GM12878 (cell line): ENCODE measurements at regions not wholly inside any gene's neighbourhood (a gene's known extent, or its start where the extent isn't known, plus 50 kb on each side); places are given as distances from the start of the nearest gene placed in this dataset.

ENCODE experiments used
- BCLAF1 ChIP-seq: fragments of 450-650 bp; IDR thresholded peaks from 2 replicates; pipeline ENCODE4 v1.6.1; 2017; ENCODE audit warnings: antibody characterized with exemption, mild to moderate bottlenecking, moderate library complexity
- CEBPB ChIP-seq, 2 experiments: fragments of 150-350 bp in 1 of 2; IDR thresholded peaks; 2 replicates each; pipeline ENCODE4 v1.6.1; 2012 to 2014; ENCODE audit warnings: low read depth in 2 of 2, low read length in 2 of 2, borderline replicate concordance in 1 of 2, inconsistent platforms in 1 of 2
- CTCF ChIP-seq, 3 experiments: IDR thresholded peaks in 2 of 3; conservative IDR thresholded peaks in 1 of 3; 2 replicates each; pipeline ENCODE4 v1.5.1; 2011; ENCODE audit warnings: low read depth in 3 of 3, low read length in 3 of 3, mild to moderate bottlenecking in 3 of 3, control low read depth in 2 of 3, moderate library complexity in 2 of 3, inconsistent platforms in 1 of 3, mixed read lengths in 1 of 3; ENCODE audit not compliant: control insufficient read depth in 2 of 3, insufficient read depth in 1 of 3; ENCODE audit errors: extremely low read depth in 1 of 3
- EP300 ChIP-seq, 2 experiments: fragments of 150-350 bp in 1 of 2; IDR thresholded peaks; 2 replicates each; pipeline ENCODE4 v1.6.1; 2011 to 2012; ENCODE audit warnings: low read depth in 2 of 2, low read length in 2 of 2, borderline replicate concordance in 1 of 2, improper control_type of control experiment in 1 of 2, inconsistent platforms in 1 of 2; ENCODE audit not compliant: control insufficient read depth in 1 of 2
- FOXK2 ChIP-seq: fragments of 450-650 bp; IDR thresholded peaks from 2 replicates; pipeline ENCODE4 v1.6.1; 2017; ENCODE audit warnings: mild to moderate bottlenecking, moderate library complexity
- KDM1A ChIP-seq: fragments of 200-600 bp; sonication (generic); IDR thresholded peaks from 2 replicates; pipeline ENCODE4 v1.6.1; 2016; ENCODE audit warnings: borderline replicate concordance
- MAX ChIP-seq: IDR thresholded peaks from 2 replicates; pipeline ENCODE4 v1.6.1; 2012; ENCODE audit warnings: low read depth, low read length, improper control_type of control experiment
- POLR2A ChIP-seq: IDR thresholded peaks from 2 replicates; pipeline ENCODE4 v1.6.1; 2011; ENCODE audit warnings: low read depth, mild to moderate bottlenecking, low read length
- SKIL ChIP-seq: fragments of 450-650 bp; IDR thresholded peaks from 2 replicates; pipeline ENCODE4 v1.6.1; 2017; ENCODE audit warnings: mild to moderate bottlenecking, low read depth, inconsistent platforms; ENCODE audit not compliant: poor library complexity, severe bottlenecking
- TAF1 ChIP-seq: IDR thresholded peaks from 2 replicates; pipeline ENCODE4 v1.6.1; 2011; ENCODE audit warnings: mild to moderate bottlenecking, low read depth, low read length, borderline replicate concordance

GRCh38 chr10:32125023-32125422, 68.8 kb upstream of the KIF5B start:
- TF ChIP-seq EP300 (IDR thresholded peaks at IDR 0.05; ENCODE audit: borderline replicate concordance in 1 of 2, control insufficient read depth in 1 of 2, low read depth in 2 of 2, low read length in 2 of 2) = no peak
- TF ChIP-seq CEBPB (IDR thresholded peaks at IDR 0.05; ENCODE audit: borderline replicate concordance in 1 of 2, low read depth in 2 of 2, low read length in 2 of 2) = no peak
- no peak for TF ChIP-seq CTCF (IDR thresholded peaks at IDR 0.05 in 2 of 3, conservative IDR thresholded peaks at IDR 0.05 in 1 of 3; ENCODE audit: control insufficient read depth in 2 of 3, extremely low read depth in 1 of 3, insufficient read depth in 1 of 3, low read depth in 3 of 3, low read length in 3 of 3)
- TF ChIP-seq MAX = no peak
- no peak for TF ChIP-seq SKIL
- TF ChIP-seq KDM1A = no peak
- TF ChIP-seq BCLAF1 = no peak
- no peak for TF ChIP-seq FOXK2
- TF ChIP-seq TAF1 = no peak
- no peak for TF ChIP-seq POLR2A
